NCI-H146 treated with DMSO at 0.1 percent for 48 hours (cell line): ENCODE measurements at regions not wholly inside any gene's neighbourhood (a gene's known extent, or its start where the extent isn't known, plus 50 kb on each side); places are given as distances from the start of the nearest gene placed in this dataset.
"Not testable (repeated sequence)": the region's sequence is repeated elsewhere in the genome, so short reads cannot be mapped to it uniquely, and the experiment has no call there.

Experiments used
- DNase-seq: peaks from one replicate; lab custom pipeline; 2025; ENCODE audit not compliant: unreplicated experiment; lab: John Stamatoyannopoulos, UW

GRCh38 chr1:104648269-104648691, 898.6 kb downstream of the AMY1C start:
- DNase-seq, result peak; percentile 62

- not testable (repeated sequence) for DNase-seq
These were observed 914.7 kb downstream of the AMY1C start for GRCh38 chr1:104664374-104664773.

- no peak for DNase-seq
These were observed 915.6 kb downstream of the AMY1C start for GRCh38 chr1:104665300-104665699.

GRCh38 chr1:104671684-104672353, 922.1 kb downstream of the AMY1C start:
- no peak for DNase-seq

GRCh38 chr1:104699433-104699832, 949.7 kb downstream of the AMY1C start:
- DNase-seq, result no peak

- no peak for DNase-seq
These were observed 953.0 kb downstream of the AMY1C start for GRCh38 chr1:104702731-104703130.

GRCh38 chr1:104706631-104707147, 957.0 kb downstream of the AMY1C start:
- no peak for DNase-seq

GRCh38 chr1:104718752-104719151, 969.1 kb downstream of the AMY1C start:
- DNase-seq, result no peak

GRCh38 chr1:104720741-104721140, 971.0 kb downstream of the AMY1C start:
- DNase-seq, result no peak

GRCh38 chr1:104726917-104727316, 977.2 kb downstream of the AMY1C start:
- no peak for DNase-seq

GRCh38 chr1:104733866-104734265, 984.2 kb downstream of the AMY1C start:
- DNase-seq, result peak; percentile 8

GRCh38 chr1:104745875-104746274, 996.2 kb downstream of the AMY1C start:
- DNase-seq, result no peak

GRCh38 chr1:104746994-104747393, 997.3 kb downstream of the AMY1C start:
- no peak for DNase-seq

- no peak for DNase-seq
These were observed 1010.3 kb downstream of the AMY1C start for GRCh38 chr1:104760017-104760416.

GRCh38 chr1:104761961-104762570, 1012.4 kb downstream of the AMY1C start:
- DNase-seq, result no peak

- no peak for DNase-seq
These were observed 1015.4 kb downstream of the AMY1C start for GRCh38 chr1:104765085-104765484.

GRCh38 chr1:104768466-104768865, 1018.8 kb downstream of the AMY1C start:
- DNase-seq, result no peak

GRCh38 chr1:104780470-104781078, 1030.9 kb downstream of the AMY1C start:
- peak; percentile 79 for DNase-seq

- no peak for DNase-seq
These were observed 1036.0 kb downstream of the AMY1C start for GRCh38 chr1:104785575-104786187.

GRCh38 chr1:104787866-104788510, 1038.3 kb downstream of the AMY1C start:
- no peak for DNase-seq

GRCh38 chr1:104791030-104791429, 1041.3 kb downstream of the AMY1C start:
- peak; percentile 83 for DNase-seq
